Nephron (organoid): ENCODE measurements at regions not wholly inside any gene's neighbourhood (a gene's known extent, or its start where the extent isn't known, plus 50 kb on each side); places are given as distances from the start of the nearest gene placed in this dataset.

ENCODE experiments used
- H3K27ac Mint-ChIP-seq, 3 experiments: 2 replicates each; pipeline ENCODE4 v1.8.0; 2020; ENCODE audit warnings: mixed read lengths in 3 of 3, mild to moderate bottlenecking in 2 of 3, moderate library complexity in 1 of 3
- H3K27me3 Mint-ChIP-seq: 2 replicates; pipeline ENCODE4 v1.8.0; 2021; ENCODE audit warnings: low read depth, mild to moderate bottlenecking, moderate library complexity, mixed read lengths
- H3K36me3 Mint-ChIP-seq: 2 replicates; pipeline ENCODE4 v1.8.0; 2020; ENCODE audit warnings: low read depth, mixed read lengths
- H3K4me1 Mint-ChIP-seq: 2 replicates; pipeline ENCODE4 v1.8.0; 2020; ENCODE audit warnings: mixed read lengths
- H3K4me3 Mint-ChIP-seq, 3 experiments: 2 replicates each; pipeline ENCODE4 v1.8.0; 2020; ENCODE audit warnings: mild to moderate bottlenecking in 3 of 3, mixed read lengths in 3 of 3, moderate library complexity in 2 of 3
- H3K9me3 Mint-ChIP-seq: 2 replicates; pipeline ENCODE4 v1.8.0; 2020; ENCODE audit warnings: mixed read lengths
- CTCF ChIP-seq, 3 experiments: fragments of 200-600 bp; sonication (generic); IDR thresholded peaks; one replicate each; pipeline ENCODE4 v1.5.0; 2021; ENCODE audit warnings: antibody characterized with exemption in 3 of 3; ENCODE audit not compliant: unreplicated experiment in 3 of 3

- no peak overlapping the region for H3K4me3 Mint-ChIP-seq
- H3K9me3 Mint-ChIP-seq = no peaks in the 10 kb centered on the region
- H3K27me3 Mint-ChIP-seq = no peaks in the 10 kb centered on the region
- no peak overlapping the region for H3K27ac Mint-ChIP-seq
- no peaks in the 10 kb centered on the region for H3K36me3 Mint-ChIP-seq
- TF ChIP-seq CTCF (IDR thresholded peaks at IDR 0.05; ENCODE audit: unreplicated experiment in 3 of 3) = no peak
- no peaks in the 10 kb centered on the region for H3K4me1 Mint-ChIP-seq
These were observed 69.7 kb downstream of the GLYATL1 start for GRCh38 chr11:59008947-59009346.

GRCh38 chr11:59009661-59010060, 70.4 kb downstream of the GLYATL1 start:
- Mint-ChIP-seq H3K27me3 (no peaks in the 10 kb centered on the region), H3K4me1 (no peaks in the 10 kb centered on the region), H3K9me3 (peaks cover under 1% of the 10 kb centered on the region), H3K36me3 (no peaks in the 10 kb centered on the region), H3K4me3 (no peak overlapping the region), H3K27ac (no peak overlapping the region)
- no peak for TF ChIP-seq CTCF (IDR thresholded peaks at IDR 0.05; ENCODE audit: unreplicated experiment in 3 of 3)

DNA sequence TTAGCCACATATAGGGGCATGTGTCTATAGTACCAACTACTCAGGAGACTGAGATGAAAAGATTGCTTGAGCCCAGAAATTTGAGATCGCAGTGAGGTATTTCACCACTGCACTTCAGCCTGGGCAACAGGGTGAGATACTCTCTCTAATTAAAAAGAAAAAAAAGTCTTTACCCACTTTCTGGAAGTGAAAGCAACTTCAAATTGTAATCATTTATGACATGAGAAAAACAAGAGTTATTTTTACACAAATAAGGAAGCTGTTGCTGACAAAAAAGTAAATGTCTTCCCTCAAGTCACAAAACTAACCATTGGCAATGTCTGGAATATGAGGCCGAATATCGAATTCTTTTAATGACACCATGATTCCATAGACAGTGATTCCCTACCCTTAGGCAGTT, 71.4 kb downstream of the GLYATL1 start:
- no peak overlapping the region for H3K4me3 Mint-ChIP-seq
- no peaks in the 10 kb centered on the region for H3K27me3 Mint-ChIP-seq
- no peaks in the 10 kb centered on the region for H3K36me3 Mint-ChIP-seq
- TF ChIP-seq CTCF (IDR thresholded peaks at IDR 0.05; ENCODE audit: unreplicated experiment in 3 of 3) = no peak
- H3K27ac Mint-ChIP-seq = no peak overlapping the region
- peaks cover 7% of the 10 kb centered on the region for H3K9me3 Mint-ChIP-seq
- no peaks in the 10 kb centered on the region for H3K4me1 Mint-ChIP-seq

- H3K9me3 Mint-ChIP-seq = peaks cover 12% of the 10 kb centered on the region
- TF ChIP-seq CTCF (IDR thresholded peaks at IDR 0.05; ENCODE audit: unreplicated experiment in 3 of 3) = no peak
- peak overlapping the region in 2 of 3 experiments; percentile 13 to 63 for H3K27ac Mint-ChIP-seq
- no peaks in the 10 kb centered on the region for H3K36me3 Mint-ChIP-seq
- H3K4me1 Mint-ChIP-seq = no peaks in the 10 kb centered on the region
- no peak overlapping the region for H3K4me3 Mint-ChIP-seq
- no peaks in the 10 kb centered on the region for H3K27me3 Mint-ChIP-seq
These were observed 72.5 kb downstream of the GLYATL1 start for GRCh38 chr11:59011655-59012397.

- Mint-ChIP-seq H3K27ac (peak overlapping the region in 1 of 3 experiments; percentile 63), H3K27me3 (no peaks in the 10 kb centered on the region), H3K4me1 (no peaks in the 10 kb centered on the region), H3K36me3 (no peaks in the 10 kb centered on the region), H3K4me3 (no peak overlapping the region), H3K9me3 (peaks cover 12% of the 10 kb centered on the region)
- no peak for TF ChIP-seq CTCF (IDR thresholded peaks at IDR 0.05; ENCODE audit: unreplicated experiment in 3 of 3)
These were observed 73.3 kb downstream of the GLYATL1 start for GRCh38 chr11:59012398-59013265.
